Stimulated activated CD8-positive, alpha-beta memory T cell treated with anti-CD3 and anti-CD28 coated beads, Interleukin-2, amount 100 ng/mL, for 1 hour (primary cell): ENCODE measurements at regions not wholly inside any gene's neighbourhood (a gene's known extent, or its start where the extent isn't known, plus 50 kb on each side); places are given as distances from the start of the nearest gene placed in this dataset.

Experiments
- DNase-seq, 2 donors: peaks; one replicate each; pipeline ENCODE4 v3.0.0-alpha.2; 2020; ENCODE audit warnings: low read depth in 2 of 2

DNA sequence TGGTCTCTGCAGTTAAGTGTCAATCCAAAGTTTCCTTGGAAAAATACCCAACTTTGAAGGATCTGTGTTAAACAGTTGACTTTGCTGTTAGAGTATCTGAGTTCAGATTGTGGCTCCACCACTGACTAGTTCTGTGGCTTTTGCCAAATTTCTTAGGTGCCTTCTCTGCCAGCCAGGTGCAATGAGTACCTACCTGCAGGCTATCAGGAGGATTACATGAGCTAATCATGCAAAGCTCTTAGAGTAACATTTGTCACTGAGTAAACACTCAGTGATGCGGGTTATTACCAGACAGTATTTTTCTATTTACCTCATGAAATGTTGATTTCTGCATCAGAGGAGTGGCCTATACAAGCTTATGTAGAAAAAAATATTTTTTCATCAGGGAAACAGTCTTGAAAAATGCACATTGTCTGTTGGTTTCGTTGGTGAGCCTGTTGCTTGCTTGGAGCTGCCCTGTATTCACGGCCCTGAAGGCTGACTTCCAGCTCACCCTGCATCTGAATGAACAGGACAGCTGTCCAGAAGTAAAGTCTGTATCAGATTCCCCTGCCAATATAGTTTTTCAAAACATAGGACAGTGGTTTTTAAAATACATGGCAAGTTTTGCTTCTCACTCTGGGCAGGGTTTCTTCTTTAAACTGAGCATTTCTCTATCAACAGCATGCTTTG is 235.1 kb downstream of the CDCA7 start:
- no peak for DNase-seq

GRCh38 chr2:173590276-173590861 is 235.7 kb downstream of the CDCA7 start:
- no peak for DNase-seq

DNA sequence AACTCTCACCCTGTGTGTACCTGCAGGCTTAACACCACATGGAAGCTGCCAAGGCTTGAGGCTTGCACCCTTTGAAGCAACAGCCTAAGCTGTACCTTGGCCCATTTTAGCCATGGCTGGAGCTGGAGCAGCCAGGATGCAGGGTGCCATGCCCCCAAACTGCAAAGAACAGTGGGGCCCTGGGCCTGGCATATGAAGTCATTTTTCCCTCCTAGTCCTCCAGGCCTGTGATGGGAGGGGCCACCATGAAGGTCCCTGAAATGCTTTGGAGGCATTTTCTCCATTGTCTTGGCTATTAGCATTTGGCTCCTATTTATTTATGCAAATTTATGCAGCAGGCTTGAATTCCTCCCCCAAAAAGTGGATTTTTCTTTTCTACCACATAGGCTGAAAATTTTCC is 238.4 kb downstream of the CDCA7 start:
- no peak for DNase-seq

GRCh38 chr2:173596244-173596643 is 241.6 kb downstream of the CDCA7 start:
- no peak for DNase-seq

GRCh38 chr2:173598525-173598924 is 243.9 kb downstream of the CDCA7 start:
- no peak for DNase-seq

DNA sequence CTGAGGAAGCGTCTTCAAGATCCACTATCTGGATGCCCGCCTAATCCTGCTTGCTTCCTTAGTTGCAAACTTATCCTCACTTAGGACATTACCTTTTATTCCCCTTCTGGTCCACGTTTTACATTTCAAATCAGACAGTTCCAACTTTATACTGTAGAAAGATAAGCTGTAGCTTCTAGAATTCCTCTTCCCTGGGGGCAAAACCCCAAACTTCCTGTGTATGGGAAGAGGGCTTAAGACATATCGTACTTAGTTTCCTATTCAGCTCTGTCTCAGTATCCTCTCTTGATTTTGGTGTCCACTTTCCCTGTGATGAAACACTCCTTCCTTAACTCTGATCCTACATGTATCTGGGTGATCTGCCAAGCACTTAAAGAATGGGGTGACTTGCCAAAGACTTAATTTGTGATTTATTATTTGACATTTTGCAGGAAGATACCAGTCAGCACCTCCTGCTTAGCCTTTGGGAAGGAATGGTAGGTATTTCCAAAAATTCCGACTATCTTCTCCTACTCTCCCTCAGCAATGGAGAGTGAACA is 245.2 kb downstream of the CDCA7 start:
- DNase-seq: no peak

DNA sequence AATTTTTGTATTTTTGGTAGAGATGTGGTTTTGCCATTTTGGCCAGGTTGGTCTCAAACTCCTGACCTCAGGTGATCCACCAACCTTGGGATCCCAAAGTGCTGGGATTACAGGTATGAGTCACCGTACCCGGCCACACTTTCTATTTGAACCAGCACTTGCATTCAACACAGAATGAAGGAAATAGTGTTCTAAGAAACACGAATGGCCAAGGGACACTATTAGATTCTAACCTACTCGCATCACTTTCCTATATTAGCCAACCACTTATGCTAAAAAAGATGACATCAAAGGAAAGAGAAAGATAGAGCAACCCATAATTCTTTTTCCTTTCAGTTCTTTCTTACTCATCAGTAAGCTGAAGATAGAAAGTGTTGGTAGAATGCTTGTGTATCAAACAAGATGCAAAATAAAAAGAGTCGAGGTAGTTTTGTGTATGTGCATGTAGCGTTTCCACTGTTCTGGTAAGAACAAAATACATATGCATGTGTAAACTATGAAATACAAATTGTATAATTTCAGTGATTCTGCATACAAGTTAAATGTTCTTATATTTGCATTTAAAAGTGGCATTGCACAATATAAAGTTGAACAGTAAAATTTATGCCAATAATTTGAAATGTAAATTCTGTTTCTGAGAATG is 247.6 kb downstream of the CDCA7 start:
- no peak for DNase-seq

DNA sequence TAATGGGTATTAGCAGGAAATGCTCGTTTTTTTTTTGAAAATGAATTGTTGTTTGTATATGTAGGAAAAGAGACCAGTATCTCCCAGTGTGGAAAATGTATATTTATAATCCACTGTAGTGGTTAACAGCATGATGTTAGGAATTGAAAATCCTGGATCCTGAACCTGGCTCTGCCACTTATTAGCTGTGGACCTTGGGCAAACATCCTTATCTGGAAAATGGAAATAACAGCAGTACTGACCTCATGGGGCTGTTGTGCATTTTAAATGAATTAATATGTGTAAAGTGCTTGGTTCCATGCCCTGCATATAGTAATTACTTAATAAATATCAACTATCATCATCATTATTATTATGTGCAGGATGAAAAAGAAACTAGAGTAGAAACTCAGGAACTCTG is 251.3 kb downstream of the CDCA7 start:
- DNase-seq: no peak

DNA sequence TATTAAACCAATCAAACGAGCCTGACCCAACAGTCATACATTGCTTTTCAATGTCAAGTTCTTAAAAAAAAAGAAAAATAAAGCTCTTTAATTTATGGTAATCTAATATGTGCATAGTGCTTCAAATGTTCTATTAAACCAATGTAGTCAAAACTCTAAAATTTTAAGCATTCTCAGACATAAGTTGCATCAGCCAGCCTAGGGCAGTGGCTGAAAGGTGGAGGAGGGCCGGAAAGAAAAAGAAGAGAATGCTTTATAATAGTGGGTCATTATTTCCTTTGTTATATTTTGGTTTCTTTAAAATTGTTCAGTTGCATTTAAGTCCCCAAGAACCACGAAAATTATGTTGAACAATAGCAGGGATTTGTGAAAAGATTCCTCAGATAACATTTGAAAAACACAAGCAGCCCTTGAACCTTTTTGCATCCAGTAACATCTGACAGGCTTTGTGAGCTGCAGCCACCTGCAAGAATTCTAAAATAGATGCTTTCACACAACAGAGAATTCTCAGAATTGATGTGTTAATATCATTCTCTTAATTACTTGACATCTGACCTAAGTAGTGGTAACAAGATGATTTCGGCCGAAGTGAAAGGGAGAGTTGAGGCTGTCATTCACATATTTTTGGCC is 252.1 kb downstream of the CDCA7 start:
- no peak for DNase-seq

DNA sequence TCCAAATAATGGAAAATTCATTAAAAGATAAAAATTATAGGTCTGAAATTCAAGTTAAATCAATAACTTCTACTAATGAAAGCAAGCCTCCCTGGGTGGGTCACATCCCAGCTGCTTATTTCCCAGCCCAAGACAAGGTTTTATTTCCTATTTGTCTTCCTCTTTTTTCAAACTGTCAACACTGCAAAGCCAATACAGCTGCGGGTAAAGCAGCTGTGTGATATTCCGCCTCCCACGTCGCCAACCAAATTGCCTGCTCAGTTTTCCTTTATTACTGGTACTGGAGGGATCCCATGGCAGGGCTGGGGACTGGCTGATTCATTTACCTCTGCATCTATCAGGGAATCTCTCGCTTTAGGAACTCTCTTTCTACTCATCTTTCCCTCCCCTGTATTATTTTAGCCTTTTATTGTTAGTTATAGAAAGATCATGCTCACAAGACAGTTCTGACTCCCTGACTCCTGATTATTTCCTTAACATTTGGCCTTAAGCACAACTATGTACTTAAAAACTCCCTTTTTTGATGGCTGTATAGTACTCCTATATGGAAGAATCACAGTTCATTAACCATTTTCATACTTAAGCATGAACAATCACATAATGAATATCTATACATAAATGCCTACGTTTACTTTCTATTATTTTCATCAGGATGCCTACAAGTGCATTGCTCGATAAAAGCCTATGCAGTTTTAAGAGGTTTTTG is 253.1 kb downstream of the CDCA7 start:
- no peak for DNase-seq

GRCh38 chr2:173611121-173611520 is 256.4 kb downstream of the CDCA7 start:
- DNase-seq: no peak

GRCh38 chr2:173612354-173612753 is 257.7 kb downstream of the CDCA7 start:
- DNase-seq: no peak

DNA sequence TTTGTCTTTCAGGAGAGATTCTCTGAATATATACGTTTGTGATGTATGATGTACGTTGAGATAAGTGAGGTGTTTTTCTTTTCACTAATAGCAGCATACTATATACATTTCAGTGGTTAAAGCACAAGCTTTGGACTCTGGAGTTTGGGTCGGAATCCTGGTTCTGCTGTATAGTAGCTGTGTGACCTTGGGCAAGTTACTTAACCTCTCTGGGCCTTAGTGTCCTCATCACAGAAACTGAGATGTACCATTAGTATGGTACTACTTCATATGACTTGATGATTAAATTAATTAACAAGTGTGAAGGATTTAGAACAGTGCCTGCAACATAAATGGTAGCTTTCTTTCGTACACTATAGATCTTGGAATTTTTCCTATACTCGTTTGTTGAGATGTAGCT is 258.7 kb downstream of the CDCA7 start:
- DNase-seq: no peak

GRCh38 chr2:173614265-173614930 is 259.7 kb downstream of the CDCA7 start:
- no peak for DNase-seq

- DNase-seq: no peak
These were observed 269.0 kb downstream of the CDCA7 start for GRCh38 chr2:173623438-173624319.

DNA sequence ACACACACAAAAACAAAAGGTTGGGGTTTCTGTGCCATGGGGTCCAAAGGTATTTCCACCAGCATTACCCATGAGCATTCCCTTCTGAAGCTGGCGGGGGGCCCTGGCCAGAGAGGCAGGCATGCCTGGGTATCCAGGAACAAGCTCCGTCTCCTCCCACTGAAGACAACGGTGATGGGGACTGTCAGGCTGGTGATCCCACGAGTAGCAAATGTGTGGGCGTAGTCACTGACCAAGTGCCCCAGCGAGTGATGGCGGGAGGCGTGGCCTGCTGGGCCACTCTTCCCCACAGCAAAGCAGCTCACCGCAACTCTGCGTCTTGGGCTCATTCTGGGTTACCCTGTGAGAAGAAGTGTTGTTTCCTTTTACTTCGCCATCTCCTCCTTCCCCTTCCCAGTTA is 270.6 kb downstream of the CDCA7 start:
- DNase-seq: no peak

DNA sequence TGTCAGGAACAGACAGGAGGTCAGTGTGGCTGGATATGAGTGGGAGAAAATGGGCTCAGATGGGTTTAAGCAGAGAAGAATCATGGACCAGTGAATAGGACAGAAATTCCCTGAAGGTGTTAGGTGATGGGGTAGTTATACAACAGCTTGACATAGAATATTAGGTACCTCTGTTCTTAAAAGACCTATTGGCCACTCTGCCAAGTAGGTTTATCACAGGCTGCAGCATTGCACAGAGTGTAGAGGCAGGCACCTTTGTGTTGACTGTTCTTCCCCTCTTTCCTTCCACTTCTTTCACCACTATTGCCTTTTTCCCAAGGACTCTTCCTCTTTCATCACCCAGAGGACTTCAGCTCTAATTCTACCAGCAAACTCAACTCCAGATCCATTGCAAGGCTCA is 274.4 kb downstream of the CDCA7 start:
- no peak for DNase-seq

- DNase-seq: no peak
These were observed 275.9 kb downstream of the CDCA7 start for GRCh38 chr2:173630425-173631126.

DNA sequence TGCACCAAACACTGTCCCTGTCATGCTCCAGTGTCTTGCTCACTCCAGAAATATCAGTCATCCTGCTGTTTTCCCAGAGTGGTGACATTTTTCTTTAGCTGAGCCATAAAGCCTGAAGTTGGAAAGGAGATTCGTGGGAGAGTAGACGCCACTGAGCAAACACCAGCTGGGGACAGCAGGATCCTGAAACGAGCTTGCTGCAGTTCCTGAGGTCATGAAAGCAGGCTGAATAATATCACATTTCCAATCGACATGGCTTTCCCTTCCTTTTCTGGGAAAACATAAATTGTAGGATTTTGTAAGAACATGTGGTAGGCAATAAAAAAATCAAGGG is 276.4 kb downstream of the CDCA7 start:
- DNase-seq: no peak

DNA sequence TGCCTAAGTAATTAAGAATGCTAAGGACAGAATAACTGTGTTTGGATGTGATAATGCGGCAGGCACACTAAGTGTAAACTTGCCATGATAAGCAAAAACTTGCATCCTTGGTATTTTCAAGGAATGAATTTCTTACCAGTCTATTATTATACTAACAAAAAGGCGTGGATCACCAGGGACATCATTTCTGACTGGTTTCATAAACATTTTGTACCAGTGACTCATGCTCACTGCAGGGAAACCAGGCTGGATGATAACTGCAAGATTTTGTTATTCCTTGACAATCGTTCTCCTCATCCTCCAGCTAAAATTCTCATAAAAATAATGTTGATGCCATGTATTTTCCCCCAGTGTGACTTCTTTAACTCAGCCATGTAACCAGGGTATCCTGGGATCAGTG is 289.5 kb downstream of the CDCA7 start:
- no peak for DNase-seq
